Sigmoid colon (tissue), 6 donors: ENCODE measurements at regions not wholly inside any gene's neighbourhood (a gene's known extent, or its start where the extent isn't known, plus 50 kb on each side); places are given as distances from the start of the nearest gene placed in this dataset.

Experiments used
- DNase-seq: peaks from one replicate; pipeline ENCODE4 v3.0.0-alpha.2; 2019
- H3K27ac ChIP-seq, 4 donors: fragments of 200-600 bp; sonication (generic); one replicate each; pipeline ENCODE4 v1.5.1; 2016 to 2019; ENCODE audit warnings: mild to moderate bottlenecking in 1 of 4
- H3K27me3 ChIP-seq, 3 donors: fragments of 200-600 bp; sonication (generic); one replicate each; pipeline ENCODE4 v1.5.1; 2019; ENCODE audit warnings: mild to moderate bottlenecking in 1 of 3
- H3K36me3 ChIP-seq, 4 donors: fragments of 200-600 bp; sonication (generic); one replicate each; pipeline ENCODE4 v1.5.1; 2016 to 2019
- H3K4me1 ChIP-seq, 4 donors: fragments of 200-600 bp; sonication (generic); one replicate each; pipeline ENCODE4 v1.5.1; 2017 to 2019
- H3K4me3 ChIP-seq, 4 donors: fragments of 200-600 bp; sonication (generic); one replicate each; pipeline ENCODE4 v1.5.1; 2017 to 2019; ENCODE audit warnings: mild to moderate bottlenecking in 2 of 4, moderate library complexity in 1 of 4
- H3K9me3 ChIP-seq, 4 donors: fragments of 200-600 bp in 3 of 4; sonication (generic) in 3 of 4; one replicate each; pipeline versions ENCODE4 v1.5.1 to v1.6.1; 2013 to 2019
- EP300 ChIP-seq, 4 donors: sonication (generic); formaldehyde crosslinking; IDR thresholded peaks; one replicate each; pipeline ENCODE4 v1.6.1; 2017; ENCODE audit warnings: antibody characterized with exemption in 4 of 4
- POLR2A ChIP-seq, 2 donors: fragments of 450-650 bp; IDR thresholded peaks; one replicate each; pipeline ENCODE4 v1.6.1; 2016; ENCODE audit warnings: antibody characterized with exemption in 2 of 2, mild to moderate bottlenecking in 2 of 2, moderate library complexity in 2 of 2
- POLR2AphosphoS5 ChIP-seq, 4 donors: sonication (generic); formaldehyde crosslinking; IDR thresholded peaks; one replicate each; pipeline ENCODE4 v1.6.1; 2017; ENCODE audit warnings: antibody characterized with exemption in 4 of 4
- WGBS, 2 donors: extraction: QIAGEN DNeasy Blood & Tissue Kit; methylation state at CpG; one replicate each; pipeline ENCODE4 v1.1.7; 2013; 5-methylcytosine and 5-hydroxymethylcytosine counted together
- intact Hi-C: fragments of 100-400 bp; cut with DNase I; formaldehyde crosslinking; loops from one replicate; pipeline ENCODE4 v1.15.1; 2023
- TF ChIP-seq, protein P1 (sequence below), 4 experiments: fragments of 450-650 bp in 3 of 4; fragments of 200-600 bp in 1 of 4; IDR thresholded peaks; one replicate each; pipeline ENCODE4 v1.5.1; 2016 to 2019; ENCODE audit warnings: antibody characterized with exemption in 4 of 4, mild to moderate bottlenecking in 3 of 4, moderate library complexity in 2 of 4
- donor health status: healthy with polysubstance abuse.
- donor health status: healthy.

GRCh38 chr2:225097035-225097434 lies 54.8 kb upstream of the DOCK10 start:
- TF ChIP-seq POLR2A (IDR thresholded peaks at IDR 0.05): no peak
- no peak for TF ChIP-seq EP300 (IDR thresholded peaks at IDR 0.05)
- TF ChIP-seq, protein P1, sequence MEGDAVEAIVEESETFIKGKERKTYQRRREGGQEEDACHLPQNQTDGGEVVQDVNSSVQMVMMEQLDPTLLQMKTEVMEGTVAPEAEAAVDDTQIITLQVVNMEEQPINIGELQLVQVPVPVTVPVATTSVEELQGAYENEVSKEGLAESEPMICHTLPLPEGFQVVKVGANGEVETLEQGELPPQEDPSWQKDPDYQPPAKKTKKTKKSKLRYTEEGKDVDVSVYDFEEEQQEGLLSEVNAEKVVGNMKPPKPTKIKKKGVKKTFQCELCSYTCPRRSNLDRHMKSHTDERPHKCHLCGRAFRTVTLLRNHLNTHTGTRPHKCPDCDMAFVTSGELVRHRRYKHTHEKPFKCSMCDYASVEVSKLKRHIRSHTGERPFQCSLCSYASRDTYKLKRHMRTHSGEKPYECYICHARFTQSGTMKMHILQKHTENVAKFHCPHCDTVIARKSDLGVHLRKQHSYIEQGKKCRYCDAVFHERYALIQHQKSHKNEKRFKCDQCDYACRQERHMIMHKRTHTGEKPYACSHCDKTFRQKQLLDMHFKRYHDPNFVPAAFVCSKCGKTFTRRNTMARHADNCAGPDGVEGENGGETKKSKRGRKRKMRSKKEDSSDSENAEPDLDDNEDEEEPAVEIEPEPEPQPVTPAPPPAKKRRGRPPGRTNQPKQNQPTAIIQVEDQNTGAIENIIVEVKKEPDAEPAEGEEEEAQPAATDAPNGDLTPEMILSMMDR (IDR thresholded peaks at IDR 0.05): no peak
- TF ChIP-seq POLR2AphosphoS5 (IDR thresholded peaks at IDR 0.05): no peak
- WGBS, 2 donors: 70 to 75% methylated on average over 1 of the region's 1 CpG
- H3K4me3 ChIP-seq: no peak overlapping the region
- H3K4me1 ChIP-seq: peaks cover 0 to 9% (median 0%) of the 10 kb centered on the region in 4 donors
- intact Hi-C loops: no loop called here
- H3K27me3 ChIP-seq: no peaks in the 10 kb centered on the region
- no peak overlapping the region for H3K27ac ChIP-seq
- DNase-seq: no peak
- H3K36me3 ChIP-seq: no peaks in the 10 kb centered on the region
- no peaks in the 10 kb centered on the region for H3K9me3 ChIP-seq
